ENCODE measurements at regions not wholly inside any gene's neighbourhood (a gene's known extent, or its start where the extent isn't known, plus 50 kb on each side); places are given as distances from the start of the nearest gene placed in this dataset.

GRCh38 chr10:62710182-62710581 is 94.3 kb upstream of the ADO start:
- no peak for TF ChIP-seq CTCF (conservative IDR thresholded peaks at IDR 0.05 in 1 of 2, IDR thresholded peaks at IDR 0.05 in 1 of 2; ENCODE audit: extremely low read depth in 1 of 2, insufficient read depth in 1 of 2, low read depth in 1 of 2, low read length in 2 of 2)
- TF ChIP-seq EZH2 (IDR thresholded peaks at IDR 0.05; ENCODE audit: borderline replicate concordance, low read length), result no peak
